ENCODE measurements at regions not wholly inside any gene's neighbourhood (a gene's known extent, or its start where the extent isn't known, plus 50 kb on each side); places are given as distances from the start of the nearest gene placed in this dataset.

DNA sequence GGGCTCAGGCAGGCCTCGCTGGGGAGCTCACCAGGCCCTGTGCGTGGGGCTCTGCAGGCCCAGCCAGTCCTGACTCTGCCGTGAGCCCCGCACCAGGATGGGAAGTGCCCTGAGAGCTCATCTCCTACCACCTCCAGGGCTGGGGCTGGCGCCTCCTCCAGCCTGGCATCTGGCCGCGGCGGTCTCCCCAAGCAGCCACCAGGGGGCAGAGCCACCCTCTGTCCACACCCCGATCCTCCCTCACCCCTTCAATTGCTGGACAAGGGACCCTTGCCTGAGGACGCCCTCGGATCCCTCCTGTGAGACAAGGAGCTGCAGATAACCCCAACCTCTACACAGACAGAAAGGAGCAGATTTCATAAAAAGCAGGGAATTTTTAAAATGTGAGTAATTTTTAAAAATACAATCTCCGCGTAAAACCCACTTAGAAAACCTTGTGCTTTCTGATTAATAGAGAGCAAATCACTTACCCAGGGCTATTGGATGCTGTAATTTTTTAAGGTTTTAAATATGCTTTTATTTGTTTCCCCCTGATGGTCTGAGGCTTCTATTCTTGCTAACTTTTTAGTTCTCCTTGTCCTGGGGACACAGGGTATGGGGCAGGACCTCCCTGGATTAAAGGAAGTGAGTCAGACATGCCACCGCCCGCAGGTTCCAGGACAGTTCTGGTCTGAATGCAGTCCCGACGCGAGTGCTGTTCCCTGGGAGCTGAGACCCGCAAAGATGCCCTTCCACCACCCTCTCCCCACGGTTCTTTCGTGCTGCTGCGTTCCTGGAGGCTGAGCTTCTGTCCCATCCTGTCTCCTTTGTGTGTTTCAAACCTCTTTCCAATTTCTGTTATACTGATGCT is 52.3 kb upstream of the CHRNA7 start:
- ATAC-seq (peak; percentile 78 to 89 (median 82)), DNase-seq (peak in 2 of 3 donors; percentile 62 to 73)
- WGBS (ENCODE audit: insufficient coverage, low coverage, low lambda C conversion rate, missing lambda C conversion rate), result 28% methylated on average over 15 of the region's 22 CpGs
- TF ChIP-seq, protein P1, sequence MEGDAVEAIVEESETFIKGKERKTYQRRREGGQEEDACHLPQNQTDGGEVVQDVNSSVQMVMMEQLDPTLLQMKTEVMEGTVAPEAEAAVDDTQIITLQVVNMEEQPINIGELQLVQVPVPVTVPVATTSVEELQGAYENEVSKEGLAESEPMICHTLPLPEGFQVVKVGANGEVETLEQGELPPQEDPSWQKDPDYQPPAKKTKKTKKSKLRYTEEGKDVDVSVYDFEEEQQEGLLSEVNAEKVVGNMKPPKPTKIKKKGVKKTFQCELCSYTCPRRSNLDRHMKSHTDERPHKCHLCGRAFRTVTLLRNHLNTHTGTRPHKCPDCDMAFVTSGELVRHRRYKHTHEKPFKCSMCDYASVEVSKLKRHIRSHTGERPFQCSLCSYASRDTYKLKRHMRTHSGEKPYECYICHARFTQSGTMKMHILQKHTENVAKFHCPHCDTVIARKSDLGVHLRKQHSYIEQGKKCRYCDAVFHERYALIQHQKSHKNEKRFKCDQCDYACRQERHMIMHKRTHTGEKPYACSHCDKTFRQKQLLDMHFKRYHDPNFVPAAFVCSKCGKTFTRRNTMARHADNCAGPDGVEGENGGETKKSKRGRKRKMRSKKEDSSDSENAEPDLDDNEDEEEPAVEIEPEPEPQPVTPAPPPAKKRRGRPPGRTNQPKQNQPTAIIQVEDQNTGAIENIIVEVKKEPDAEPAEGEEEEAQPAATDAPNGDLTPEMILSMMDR (IDR thresholded peaks at IDR 0.05), result peak; percentile 57 to 87 (median 80)
- TF ChIP-seq POLR2A (IDR thresholded peaks at IDR 0.05), result no peak
- H3K36me3 ChIP-seq, result no peaks in the 10 kb centered on the region
- no peaks in the 10 kb centered on the region for H3K9me3 ChIP-seq
- H3K27ac ChIP-seq, result no peak overlapping the region
- H3K27me3 ChIP-seq, result no peaks in the 10 kb centered on the region
- intact Hi-C loops (cut with DNase I), result no loop called here
- H3K4me3 ChIP-seq, result no peak overlapping the region
- H3K4me1 ChIP-seq, result peaks cover 0 to 6% (median 0%) of the 10 kb centered on the region in 4 donors

Small RNAs in the stretch of these regions (small RNA-seq; reads per million reads assigned to genes)
- 0 reads per million in 2 experiments for gene AC026951.2
- 0 reads per million in 2 experiments for gene RF00425

Measured in right lobe of liver (tissue), 6 donors.